ENCODE measurements at regions not wholly inside any gene's neighbourhood (a gene's known extent, or its start where the extent isn't known, plus 50 kb on each side); places are given as distances from the start of the nearest gene placed in this dataset.

GRCh38 chr21:26659182-26659581 is 86.1 kb upstream of the CYYR1 start:
- no peak for TF ChIP-seq SP1 (IDR thresholded peaks at IDR 0.05)
- no peak for TF ChIP-seq HDGF (IDR thresholded peaks at IDR 0.05; ENCODE audit: borderline replicate concordance)
- TF ChIP-seq ELF4 (IDR thresholded peaks at IDR 0.05) = no peak
- no peak for TF ChIP-seq FOXA1 (IDR thresholded peaks at IDR 0.05)
